ENCODE measurements at regions not wholly inside any gene's neighbourhood (a gene's known extent, or its start where the extent isn't known, plus 50 kb on each side); places are given as distances from the start of the nearest gene placed in this dataset.
"Not testable (repeated sequence)": the region's sequence is repeated elsewhere in the genome, so short reads cannot be mapped to it uniquely, and the experiment has no call there.

- DNase-seq = no peak
- intact Hi-C loops (cut with DNase I) = no loop called here
- peak in 1 of 2 donors; percentile 45 for ATAC-seq
Observed at GRCh38 chr11:56885177-56885576, 103.5 kb upstream of the OR5AK2 start.

DNA sequence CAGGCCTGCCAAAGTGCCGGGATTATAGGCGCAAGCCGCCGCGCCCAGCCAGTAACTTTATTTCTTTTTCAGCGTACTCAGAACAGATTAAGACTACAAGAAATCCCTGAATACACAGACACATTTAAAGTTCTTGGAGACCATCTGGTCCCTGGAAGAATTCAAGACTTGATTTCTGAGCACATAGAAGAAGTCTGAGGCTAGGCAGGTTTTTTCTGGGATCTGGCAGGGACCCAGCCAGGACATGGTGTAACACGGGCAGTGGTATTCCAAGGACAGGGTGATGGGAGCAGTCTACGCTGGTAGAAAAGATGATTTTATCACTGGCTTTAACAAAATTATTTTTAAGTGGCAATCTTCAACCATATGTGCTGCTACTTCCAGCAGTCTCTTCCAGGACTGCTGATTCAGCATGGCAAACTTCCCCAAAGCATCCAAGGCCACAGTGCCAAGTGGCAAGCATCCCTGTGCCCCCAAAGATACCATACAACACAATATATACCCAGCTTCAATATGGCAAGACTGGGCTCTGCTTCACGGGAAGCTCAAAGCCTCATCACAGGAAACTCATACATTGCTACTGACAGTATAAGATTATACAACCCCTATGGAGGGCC is 105.2 kb upstream of the OR5AK2 start:
- DNase-seq = no peak
- intact Hi-C loops (cut with DNase I) = no loop called here
- no peak for ATAC-seq

GRCh38 chr11:56876621-56877275 is 112.0 kb upstream of the OR5AK2 start:
- ATAC-seq (peak; percentile 27 to 94), DNase-seq (no peak)
- intact Hi-C loops (cut with DNase I) = no loop called here

DNA sequence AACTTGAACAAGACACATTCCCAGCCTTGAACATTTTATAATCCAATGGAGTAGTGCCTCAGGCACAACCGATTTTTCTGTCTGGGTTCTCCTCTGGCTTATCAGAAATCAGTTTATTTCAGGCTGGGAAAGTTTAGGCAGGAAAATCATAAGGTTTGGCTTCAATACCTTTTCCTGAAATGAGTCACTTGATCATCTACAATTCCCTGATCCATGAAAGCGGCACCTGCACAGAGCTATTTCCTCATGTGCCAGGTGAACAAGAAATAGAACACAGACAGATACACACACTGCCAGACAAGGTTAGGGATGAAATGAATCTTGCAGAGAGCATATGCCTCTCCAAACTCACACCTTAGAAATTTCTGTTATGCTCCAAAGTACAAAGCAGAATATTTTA is 106.7 kb upstream of the OR9G4 start:
- no peak for DNase-seq
- no peak for ATAC-seq
- intact Hi-C loops (cut with DNase I) = no loop called here

GRCh38 chr11:56852131-56852530 is 103.6 kb upstream of the OR9G4 start:
- intact Hi-C loops (cut with DNase I) = no loop called here
- DNase-seq (no peak), ATAC-seq (no peak)

GRCh38 chr11:56849852-56850251 is 101.4 kb upstream of the OR9G4 start:
- no peak for DNase-seq
- no peak for ATAC-seq
- intact Hi-C loops (cut with DNase I) = no loop called here

DNA sequence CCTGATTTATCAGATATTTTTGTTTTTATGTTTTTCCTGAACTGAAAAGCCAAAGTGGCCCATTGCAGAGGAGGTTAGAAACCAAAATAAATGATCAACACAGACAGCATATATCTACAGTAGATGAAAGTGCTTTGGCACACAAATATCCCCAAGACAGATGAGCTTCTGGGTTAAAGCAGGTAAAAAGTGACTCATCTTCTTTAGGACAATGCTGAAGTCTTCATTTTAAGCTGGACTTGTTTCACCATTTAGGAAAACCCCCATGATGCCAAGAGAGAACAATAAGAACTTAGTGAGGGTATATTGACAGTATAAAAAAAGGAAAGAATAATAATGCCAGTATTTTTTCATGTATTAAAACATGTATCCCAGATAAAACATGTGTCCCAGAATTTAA is 100.8 kb upstream of the OR9G4 start:
- intact Hi-C loops (cut with DNase I) = no loop called here
- ATAC-seq (no peak), DNase-seq (no peak)

GRCh38 chr11:56848141-56848809 is 99.8 kb upstream of the OR9G4 start:
- intact Hi-C loops (cut with DNase I) = no loop called here
- ATAC-seq = no peak
- DNase-seq = no peak

DNA sequence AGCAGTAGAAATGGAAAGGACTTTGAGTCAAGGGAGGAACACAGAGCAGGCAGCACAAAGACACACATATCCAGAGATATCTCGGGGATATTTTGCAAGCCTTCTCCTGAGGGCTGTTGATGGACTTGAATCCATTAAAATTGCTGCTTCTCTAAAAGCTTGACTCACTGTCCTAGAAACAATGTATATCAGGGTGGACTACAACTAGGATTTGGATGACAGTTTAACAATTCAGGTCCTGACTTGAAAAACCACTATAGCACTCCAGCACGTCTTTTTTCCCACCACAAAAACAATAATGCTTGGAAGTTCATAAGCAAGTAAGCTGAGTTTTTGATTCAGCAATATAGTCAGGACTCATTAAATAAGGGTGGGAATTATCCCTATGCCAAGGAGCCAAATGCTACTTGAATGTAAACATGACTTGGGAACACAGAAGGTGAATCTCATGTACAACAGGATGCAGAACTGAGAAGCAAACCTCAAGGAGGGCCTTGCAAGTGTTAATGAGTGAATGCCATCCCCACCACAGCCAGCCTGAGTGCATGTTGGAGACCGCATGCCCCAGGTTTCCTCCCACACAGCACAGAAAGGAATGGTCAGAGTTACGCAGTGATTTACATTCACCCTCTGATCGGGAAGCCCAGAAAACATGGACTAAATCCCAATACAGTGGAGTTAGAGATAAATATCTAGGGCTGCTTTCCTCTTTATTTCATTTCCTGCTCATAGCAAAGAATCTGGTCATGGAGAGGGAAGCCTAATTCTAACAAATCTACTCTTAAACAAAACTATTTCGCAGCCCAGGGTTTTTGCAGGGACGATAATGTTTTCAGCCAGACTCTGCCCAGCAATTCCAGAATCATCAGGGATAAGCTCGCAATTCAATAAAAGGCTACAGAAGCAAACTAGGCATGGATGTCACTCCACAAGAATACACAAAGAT is 98.4 kb upstream of the OR9G4 start:
- ATAC-seq (peak in 1 of 2 donors; percentile 47), DNase-seq (no peak)
- intact Hi-C loops (cut with DNase I) = no loop called here

DNA sequence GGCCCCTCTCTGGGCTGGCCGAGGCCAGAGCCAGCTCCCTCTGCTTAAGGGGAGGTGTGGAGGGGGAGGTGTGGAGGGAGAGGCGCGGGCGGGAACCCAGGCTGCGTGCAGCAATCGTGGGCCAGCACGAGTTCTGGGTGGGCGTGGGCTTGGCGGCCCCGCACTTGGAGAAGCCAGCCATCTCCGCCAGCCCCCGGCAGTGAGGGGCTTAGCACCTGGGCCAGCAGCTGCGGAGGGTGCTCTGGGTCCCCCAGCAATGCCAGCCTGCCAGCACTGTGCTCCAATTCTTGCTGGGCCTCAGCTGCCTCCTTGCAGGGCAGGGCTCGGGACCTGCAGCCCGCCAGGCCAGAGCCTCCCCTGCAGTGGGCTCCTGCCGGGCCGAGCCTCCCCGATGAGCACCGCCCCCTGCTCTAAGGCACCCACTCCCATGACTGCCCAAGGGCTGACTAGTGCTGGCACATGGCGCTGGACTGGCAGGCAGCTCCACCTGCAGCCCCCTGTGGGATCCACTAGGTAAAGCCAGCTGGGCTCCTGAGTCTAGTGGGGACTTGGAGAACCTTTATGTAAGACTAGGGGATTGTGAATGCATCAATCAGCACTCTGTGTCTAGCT is 96.7 kb upstream of the OR9G4 start:
- no peak for ATAC-seq

GRCh38 chr11:56843816-56844215 is 95.3 kb upstream of the OR9G4 start:
- ATAC-seq (no peak), DNase-seq (no peak)
- intact Hi-C loops (cut with DNase I) = loop anchor here (5.0 kb wide), 4 partner anchors 273 to 503 kb away; no protein-coding TSS in a partner anchor

More for the DNA sequence above, 96.7 kb upstream of the OR9G4 start:
- DNase-seq = no peak
- intact Hi-C loops (cut with DNase I) = no loop called here

- DNase-seq (no peak), ATAC-seq (no peak)
- intact Hi-C loops (cut with DNase I) = loop anchor here (5.0 kb wide), 4 partner anchors 274 to 504 kb away; no protein-coding TSS in a partner anchor
Observed at GRCh38 chr11:56842814-56843794, 94.6 kb upstream of the OR9G4 start.

DNA sequence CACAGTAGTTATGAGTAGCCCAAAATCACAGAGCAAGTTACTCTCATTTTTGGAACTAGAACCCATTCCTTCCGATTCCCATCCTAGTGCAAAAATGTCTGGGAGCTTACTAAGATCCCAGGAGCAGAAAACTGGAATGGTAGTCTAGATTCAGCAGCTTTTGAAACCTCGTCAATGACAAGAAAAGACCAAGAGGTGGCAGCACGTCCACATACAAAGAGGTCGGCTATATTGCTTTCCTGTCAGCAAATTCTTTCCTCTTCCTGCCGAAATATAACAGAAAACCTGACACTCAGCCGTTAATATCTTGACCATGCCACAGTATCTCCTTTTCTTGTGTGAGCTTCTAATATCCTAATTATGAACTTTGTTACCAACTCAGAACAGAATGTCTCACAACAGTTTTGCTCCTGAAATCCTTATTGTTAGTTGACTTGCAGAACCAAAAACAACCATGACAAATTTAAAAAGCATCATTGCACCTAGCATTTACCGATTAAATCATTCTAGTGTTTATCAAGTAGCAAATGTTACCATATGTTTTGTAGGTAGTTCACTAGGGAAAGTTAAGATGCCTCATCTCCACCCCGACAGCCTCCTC is 92.8 kb upstream of the OR9G4 start:
- intact Hi-C loops (cut with DNase I) = loop anchor here (2.0 to 5.0 kb wide), 5 partner anchors 276 to 506 kb away; no protein-coding TSS in a partner anchor
- DNase-seq (peak; percentile 28), ATAC-seq (peak; percentile 63 to 65)

DNA sequence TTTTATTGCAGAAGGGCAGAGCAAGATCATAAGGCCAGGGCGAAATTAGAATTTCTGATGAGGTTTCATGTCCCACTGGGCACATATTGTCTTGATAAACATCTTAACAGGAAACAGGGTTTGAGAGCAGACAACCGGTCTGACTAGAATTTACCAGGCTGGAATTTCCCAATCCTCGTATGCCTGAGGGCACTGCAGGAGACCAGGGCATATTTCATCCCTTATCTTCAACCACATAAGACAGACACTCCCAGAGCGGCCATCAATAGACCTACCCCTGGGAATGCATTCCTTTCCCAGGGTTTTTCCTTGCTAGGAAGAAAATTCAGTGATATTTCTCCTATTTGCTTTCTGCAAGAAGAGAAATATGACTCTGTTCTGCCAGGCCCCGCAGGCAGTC is 78.9 kb upstream of the OR9G4 start:
- DNase-seq; intact Hi-C loops (cut with DNase I); ATAC-seq: not testable (repeated sequence)

GRCh38 chr11:56819916-56820315 is 71.4 kb upstream of the OR9G4 start:
- intact Hi-C loops (cut with DNase I) = no loop called here
- no peak for ATAC-seq
- no peak for DNase-seq

- no peak for ATAC-seq
- no peak for DNase-seq
- intact Hi-C loops (cut with DNase I) = no loop called here
Observed at GRCh38 chr11:56817661-56818060, 69.2 kb upstream of the OR9G4 start.

- no peak for ATAC-seq
- DNase-seq = no peak
- intact Hi-C loops (cut with DNase I) = no loop called here
Observed at GRCh38 chr11:56816259-56816658, 67.8 kb upstream of the OR9G4 start.
